ENCODE measurements at regions not wholly inside any gene's neighbourhood (a gene's known extent, or its start where the extent isn't known, plus 50 kb on each side); places are given as distances from the start of the nearest gene placed in this dataset.

GRCh38 chr15:96422125-96422524 lies 91.6 kb downstream of the NR2F2 start (continued):
- peak; percentile 89 for TF ChIP-seq ZNF692 (tag by site-specific recombination; IDR thresholded peaks at IDR 0.05)
- TF ChIP-seq ZBTB21 (tag by site-specific recombination; IDR thresholded peaks at IDR 0.05): no peak
- TF ChIP-seq ZFP69B (tag by site-specific recombination; IDR thresholded peaks at IDR 0.05): peak; percentile 72
- no peak for TF ChIP-seq HOXA7 (CRISPR knock-in tag; IDR thresholded peaks at IDR 0.05; ENCODE audit: borderline replicate concordance)
- peak; percentile 77; the same call in 1 of the 2 replicates for TF ChIP-seq TCF7L2 (IDR thresholded peaks at IDR 0.05; ENCODE audit: borderline replicate concordance, low read depth, low read length)
- TF ChIP-seq FEZF1 (tag by site-specific recombination; IDR thresholded peaks at IDR 0.05): peak; percentile 77
- TF ChIP-seq ZXDB (tag by site-specific recombination; IDR thresholded peaks at IDR 0.05): 0 out of 2 replicates have a peak, but pooled peaks have one; percentile 27

DNA sequence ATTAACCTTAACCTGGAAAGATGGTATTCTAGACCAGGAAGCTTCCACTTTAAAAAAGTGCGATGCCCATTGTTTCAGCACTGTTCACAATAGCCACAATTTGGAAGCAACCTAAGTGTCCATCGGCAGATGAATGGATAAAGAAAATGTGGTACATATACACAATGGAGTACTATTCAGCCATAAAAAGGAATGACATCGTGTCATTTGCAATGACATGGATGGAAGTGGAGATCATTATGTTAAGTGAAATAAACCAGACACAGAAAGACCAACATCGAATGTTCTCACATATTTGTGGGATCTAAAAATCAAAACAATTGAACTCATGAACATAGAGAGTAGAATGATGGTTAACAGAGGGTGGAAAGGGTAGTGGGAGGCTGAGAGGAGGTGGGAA lies 94.2 kb downstream of the NR2F2 start:
- ChIA-PET CTCF (interaction anchor here (0.7 kb wide), 1 partner anchor 25 kb away, joined by 3 read pairs; no protein-coding TSS in a partner anchor), POLR2A (no interaction called here)
- H3K27ac ChIP-seq (ENCODE audit: extremely low read depth, low read depth, low read length): no peak overlapping the region
- H3K4me3 ChIP-seq (ENCODE audit: low read depth, low read length): no peak overlapping the region
- H3K9me3 ChIP-seq (ENCODE audit: control insufficient read depth, insufficient read depth, low read depth, low read length): no peaks in the 10 kb centered on the region
- TF ChIP-seq ZNF146 (tag by site-specific recombination; IDR thresholded peaks at IDR 0.05) (peak; percentile 95), ZNF510 (tag by site-specific recombination; IDR thresholded peaks at IDR 0.05; ENCODE audit: insufficient replicate concordance) (no peak), HOXC10 (CRISPR knock-in tag; IDR thresholded peaks at IDR 0.05) (no peak), ZNF561 (tag by site-specific recombination; IDR thresholded peaks at IDR 0.05; ENCODE audit: borderline replicate concordance) (no peak), ZNF16 (tag by site-specific recombination; IDR thresholded peaks at IDR 0.05; ENCODE audit: low read depth) (no peak), ZNF335 (tag by site-specific recombination; conservative IDR thresholded peaks at IDR 0.05) (no peak), ZNF488 (tag by site-specific recombination; IDR thresholded peaks at IDR 0.05) (no peak), ZNF76 (tag by site-specific recombination; IDR thresholded peaks at IDR 0.05; ENCODE audit: borderline replicate concordance, low read depth) (no peak), ZBTB10 (tag by site-specific recombination; IDR thresholded peaks at IDR 0.05) (no peak), ZNF48 (tag by site-specific recombination; IDR thresholded peaks at IDR 0.05) (no peak), OSR2 (tag by site-specific recombination; IDR thresholded peaks at IDR 0.05) (no peak), ZNF239 (tag by site-specific recombination; IDR thresholded peaks at IDR 0.05) (no peak), ZNF580 (tag by site-specific recombination; IDR thresholded peaks at IDR 0.05) (peak; percentile 74; the same call in 1 of the 2 replicates)
- TF ChIP-seq, protein P1, sequence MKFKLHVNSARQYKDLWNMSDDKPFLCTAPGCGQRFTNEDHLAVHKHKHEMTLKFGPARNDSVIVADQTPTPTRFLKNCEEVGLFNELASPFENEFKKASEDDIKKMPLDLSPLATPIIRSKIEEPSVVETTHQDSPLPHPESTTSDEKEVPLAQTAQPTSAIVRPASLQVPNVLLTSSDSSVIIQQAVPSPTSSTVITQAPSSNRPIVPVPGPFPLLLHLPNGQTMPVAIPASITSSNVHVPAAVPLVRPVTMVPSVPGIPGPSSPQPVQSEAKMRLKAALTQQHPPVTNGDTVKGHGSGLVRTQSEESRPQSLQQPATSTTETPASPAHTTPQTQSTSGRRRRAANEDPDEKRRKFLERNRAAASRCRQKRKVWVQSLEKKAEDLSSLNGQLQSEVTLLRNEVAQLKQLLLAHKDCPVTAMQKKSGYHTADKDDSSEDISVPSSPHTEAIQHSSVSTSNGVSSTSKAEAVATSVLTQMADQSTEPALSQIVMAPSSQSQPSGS (tag by site-specific recombination; IDR thresholded peaks at IDR 0.05; ENCODE audit: low read depth): 0 out of 2 replicates have a peak, but pooled peaks have one; percentile 16
- H3K4me1 ChIP-seq (ENCODE audit: control insufficient read depth, insufficient read depth, low read length): peaks cover 17% of the 10 kb centered on the region
- no peaks in the 10 kb centered on the region for H3K36me3 ChIP-seq (ENCODE audit: control insufficient read depth in 2 of 2, insufficient read depth in 1 of 2, low read length in 2 of 2)

Data from HEK293 (cell line).